HG02798 (cell line): ENCODE measurements at regions not wholly inside any gene's neighbourhood (a gene's known extent, or its start where the extent isn't known, plus 50 kb on each side); places are given as distances from the start of the nearest gene placed in this dataset.
"Not testable (repeated sequence)": the region's sequence is repeated elsewhere in the genome, so short reads cannot be mapped to it uniquely, and the experiment has no call there.

ENCODE experiments used
- ATAC-seq: cut with Tn5 transposase; IDR thresholded peaks from one replicate; pipeline ENCODE4 v1.9.1; 2021; ENCODE audit warnings: mild to moderate bottlenecking; ENCODE audit not compliant: unreplicated experiment, poor library complexity

GRCh38 chr9:26673261-26673660 lies 219.3 kb downstream of the CAAP1 start:
- no peak for ATAC-seq

- ATAC-seq = no peak
Observed at GRCh38 chr9:26669701-26670670, 222.6 kb downstream of the CAAP1 start.

- ATAC-seq = no peak
Observed at GRCh38 chr9:26667882-26668281, 224.7 kb downstream of the CAAP1 start.

GRCh38 chr9:26665666-26666065 lies 226.9 kb downstream of the CAAP1 start:
- ATAC-seq = no peak

- ATAC-seq = not testable (repeated sequence)
Observed at GRCh38 chr9:26664087-26664773, 228.4 kb downstream of the CAAP1 start.

GRCh38 chr9:26662476-26662875 lies 230.1 kb downstream of the CAAP1 start:
- ATAC-seq = no peak

GRCh38 chr9:26658476-26658875 lies 234.1 kb downstream of the CAAP1 start:
- no peak for ATAC-seq

- no peak for ATAC-seq
Observed at GRCh38 chr9:26657958-26658357, 234.6 kb downstream of the CAAP1 start.

GRCh38 chr9:26656003-26656870 lies 236.4 kb downstream of the CAAP1 start:
- ATAC-seq = no peak

- no peak for ATAC-seq
Observed at GRCh38 chr9:26655166-26655565, 237.4 kb downstream of the CAAP1 start.

- no peak for ATAC-seq
Observed at GRCh38 chr9:26650325-26650724, 242.3 kb downstream of the CAAP1 start.

GRCh38 chr9:26643826-26644225 lies 248.8 kb downstream of the CAAP1 start:
- no peak for ATAC-seq

GRCh38 chr9:26639761-26640160 lies 252.8 kb downstream of the CAAP1 start:
- no peak for ATAC-seq

GRCh38 chr9:26637101-26637500 lies 255.5 kb downstream of the CAAP1 start:
- no peak for ATAC-seq

GRCh38 chr9:26613851-26614350 lies 278.7 kb downstream of the CAAP1 start:
- not testable (repeated sequence) for ATAC-seq

- ATAC-seq = no peak
Observed at GRCh38 chr9:26612211-26612610, 280.4 kb downstream of the CAAP1 start.

- no peak for ATAC-seq
Observed at GRCh38 chr9:26606756-26607155, 285.8 kb downstream of the CAAP1 start.

- no peak for ATAC-seq
Observed at GRCh38 chr9:26605367-26605766, 287.2 kb downstream of the CAAP1 start.

GRCh38 chr9:26604076-26604662 lies 288.4 kb downstream of the CAAP1 start:
- ATAC-seq = no peak

- no peak for ATAC-seq
Observed at GRCh38 chr9:26603617-26604016, 289.0 kb downstream of the CAAP1 start.
